GM12878 (cell line): ENCODE measurements at regions not wholly inside any gene's neighbourhood (a gene's known extent, or its start where the extent isn't known, plus 50 kb on each side); places are given as distances from the start of the nearest gene placed in this dataset.

Experiments used
- ATAC-seq: fragments of 200-7000 bp; cut with Tn5 transposase; 3 replicates; pipeline ENCODE4 v1.9.1; 2020; ENCODE audit warnings: mild to moderate bottlenecking, moderate library complexity
- BruUV-seq: library from RNA; stranded (reverse); fragments of 400-500 nt; replicated peaks from 2 replicates; lab custom pipeline; 2021; lab: Mats Ljungman, UMichigan
- CTCF ChIA-PET: fragments of 300-600 bp; sonication (Branson Sonifier 250); formaldehyde crosslinking; extraction: SDS; loops from one replicate; lab custom pipeline; 2021; ENCODE audit warnings: inconsistent platforms; lab: Yijun Ruan, JAX
- POLR2A ChIA-PET: fragments of 350-600 bp; formaldehyde crosslinking; extraction: SDS; loops from one replicate; lab custom pipeline; 2021; ENCODE audit warnings: inconsistent platforms; lab: Charles Lee
- RAD21 ChIA-PET: fragments of 300-600 bp; sonication (Branson Sonifier 250); formaldehyde crosslinking; loops from one replicate; lab custom pipeline; 2023; ENCODE audit warnings: antibody characterized with exemption; ENCODE audit not compliant: unreplicated experiment; lab: Charles Lee
- SMC1A ChIA-PET: fragments of 300-600 bp; sonication (Branson Sonifier 250); formaldehyde crosslinking; loops from one replicate; lab custom pipeline; 2023; ENCODE audit not compliant: unreplicated experiment, uncharacterized antibody; lab: Charles Lee
- DNase-seq: peaks from one replicate; pipeline ENCODE4 v3.0.0-alpha.2; 2011; ENCODE audit warnings: low read depth, low spot score
- FAIRE-seq: peaks from 3 replicates; lab custom pipeline; 2011; peaks lifted over from hg19 to GRCh38; lab: Jason Lieb, UNC
- H2AFZ ChIP-seq: 2 replicates; pipeline ENCODE4 v1.6.0; 2011; ENCODE audit warnings: low read depth, low read length, control low read depth; ENCODE audit not compliant: control insufficient read depth
- H3K27ac ChIP-seq: 2 replicates; pipeline ENCODE4 v1.5.1; 2011; ENCODE audit warnings: control low read depth; ENCODE audit not compliant: control insufficient read depth, insufficient read depth
- H3K27me3 ChIP-seq, 2 experiments: replicated peaks in 1 of 2; 2 replicates each; pipeline versions ENCODE4 v1.6.0 to v1.6.1; 2011; ENCODE audit warnings: low read length in 1 of 2; ENCODE audit not compliant: control insufficient read depth in 2 of 2, insufficient read depth in 2 of 2
- H3K36me3 ChIP-seq, 2 experiments: 2 replicates each; pipeline ENCODE4 v1.5.1; 2011; ENCODE audit warnings: low read length in 1 of 2; ENCODE audit not compliant: control insufficient read depth in 2 of 2, insufficient read depth in 2 of 2
- H3K4me1 ChIP-seq: 2 replicates; pipeline ENCODE4 v1.6.1; 2011; ENCODE audit warnings: mild to moderate bottlenecking, low read length, moderate library complexity, mixed read lengths; ENCODE audit not compliant: control insufficient read depth, insufficient read depth
- H3K4me2 ChIP-seq: 2 replicates; pipeline ENCODE4 v1.6.0; 2011; ENCODE audit warnings: control low read depth; ENCODE audit not compliant: control insufficient read depth, insufficient read depth
- H3K4me3 ChIP-seq: fragments of 200-600 bp; sonication (generic); 2 replicates; pipeline ENCODE4 v1.5.1; 2016
- H3K79me2 ChIP-seq: 2 replicates; pipeline ENCODE4 v1.6.0; 2011; ENCODE audit warnings: low read length; ENCODE audit not compliant: control insufficient read depth, insufficient read depth
- H3K9ac ChIP-seq: 2 replicates; pipeline ENCODE4 v1.8.0; 2011; ENCODE audit warnings: low read length, control low read depth, mixed read lengths; ENCODE audit not compliant: control insufficient read depth, insufficient read depth
- H3K9me3 ChIP-seq: replicated peaks from 3 replicates; pipeline ENCODE4 v1.5.1; 2011; ENCODE audit warnings: mild to moderate bottlenecking, low read length; ENCODE audit not compliant: control insufficient read depth, insufficient read depth
- H4K20me1 ChIP-seq: 2 replicates; pipeline ENCODE4 v1.6.0; 2011; ENCODE audit not compliant: control insufficient read depth, insufficient read depth
- ASH2L ChIP-seq: fragments of 300-600, 200-600 bp; sonication (generic); IDR thresholded peaks from 2 replicates; pipeline ENCODE4 v1.6.1; 2017; ENCODE audit warnings: low read depth, mild to moderate bottlenecking, borderline replicate concordance
- BACH1 ChIP-seq: fragments of 450-650 bp; IDR thresholded peaks from 2 replicates; pipeline ENCODE4 v1.6.1; 2017; ENCODE audit warnings: mild to moderate bottlenecking, borderline replicate concordance
- BMI1 ChIP-seq: fragments of 450-650 bp; IDR thresholded peaks from 2 replicates; pipeline ENCODE4 v1.6.1; 2016; ENCODE audit warnings: mild to moderate bottlenecking, moderate library complexity, borderline replicate concordance
- CHD1 ChIP-seq: IDR thresholded peaks from 2 replicates; pipeline ENCODE4 v1.6.1; 2012; ENCODE audit warnings: low read depth, low read length, improper control_type of control experiment
- E2F4 ChIP-seq: IDR thresholded peaks from 2 replicates; pipeline ENCODE4 v1.6.1; 2012; ENCODE audit warnings: low read depth, low read length, improper control_type of control experiment
- FOS ChIP-seq: IDR thresholded peaks from 3 replicates; pipeline ENCODE4 v1.6.1; 2011; ENCODE audit warnings: borderline replicate concordance; ENCODE audit not compliant: insufficient read length; ENCODE audit errors: extremely low read depth
- IRF5 ChIP-seq: fragments of 450-650 bp; IDR thresholded peaks from 2 replicates; pipeline ENCODE4 v1.6.1; 2017; ENCODE audit warnings: borderline replicate concordance
- JUND ChIP-seq: IDR thresholded peaks from 2 replicates; pipeline ENCODE4 v1.6.1; 2012; ENCODE audit warnings: low read depth, mild to moderate bottlenecking, low read length, improper control_type of control experiment, moderate library complexity
- KDM1A ChIP-seq: fragments of 200-600 bp; sonication (generic); IDR thresholded peaks from 2 replicates; pipeline ENCODE4 v1.6.1; 2016; ENCODE audit warnings: borderline replicate concordance
- NFYA ChIP-seq: IDR thresholded peaks from 2 replicates; pipeline ENCODE4 v1.6.1; 2011; ENCODE audit warnings: low read depth, mild to moderate bottlenecking, low read length, improper control_type of control experiment, borderline replicate concordance
- PAX5 ChIP-seq: IDR thresholded peaks from 2 replicates; pipeline ENCODE4 v1.6.1; 2011; ENCODE audit warnings: low read depth, low read length, borderline replicate concordance
- PBX3 ChIP-seq: IDR thresholded peaks from 2 replicates; pipeline ENCODE4 v1.6.1; 2011; ENCODE audit warnings: mild to moderate bottlenecking, low read depth, low read length, moderate library complexity; ENCODE audit not compliant: insufficient replicate concordance
- POU2F2 ChIP-seq: IDR thresholded peaks from 3 replicates; pipeline ENCODE4 v1.6.1; 2011; ENCODE audit warnings: low read depth, mild to moderate bottlenecking, low read length, borderline replicate concordance
- SMAD1 ChIP-seq: fragments of 450-650 bp; IDR thresholded peaks from 2 replicates; pipeline ENCODE4 v1.6.1; 2018; ENCODE audit warnings: mild to moderate bottlenecking, low read depth; ENCODE audit not compliant: partially characterized antibody
- TCF3 ChIP-seq: IDR thresholded peaks from 2 replicates; pipeline ENCODE4 v1.6.1; 2012; ENCODE audit warnings: low read depth, mild to moderate bottlenecking, low read length, borderline replicate concordance; ENCODE audit not compliant: insufficient read depth
- ZBTB4 ChIP-seq: fragments of 450-650 bp; formaldehyde crosslinking; IDR thresholded peaks from 2 replicates; pipeline ENCODE4 v1.4.0; 2022; ENCODE audit warnings: mild to moderate bottlenecking, moderate library complexity
- ZZZ3 ChIP-seq: IDR thresholded peaks from 2 replicates; pipeline ENCODE4 v1.6.1; 2011; ENCODE audit warnings: low read depth; ENCODE audit not compliant: control insufficient read depth, insufficient read length
- WGBS: methylation state at CpG from one replicate; pipeline ENCODE4 v1.1.6; 2016; ENCODE audit warnings: low lambda C conversion rate; ENCODE audit not compliant: insufficient replicate concordance, insufficient coverage; ENCODE audit errors: missing lambda C conversion rate; 5-methylcytosine and 5-hydroxymethylcytosine counted together
- in situ Hi-C: fragments of 300-500 bp; cut with MboI; formaldehyde crosslinking; loops from 9 replicates; pipeline ENCODE4 v1.14.3; 2018; ENCODE audit warnings: mixed read lengths
- intact Hi-C: fragments of 100-400 bp; cut with micrococcal nuclease; formaldehyde crosslinking; loops from one replicate; pipeline ENCODE4 v1.14.2; 2022; ENCODE audit not compliant: unreplicated experiment

GRCh38 chr2:107007927-107008326 lies 122.0 kb upstream of the ST6GAL2 start:
- POLR2A ChIA-PET: no interaction called here
- FAIRE-seq: no peak
- intact Hi-C loops: no loop called here
- RAD21 ChIA-PET: no interaction called here
- H3K36me3 ChIP-seq: no peaks in the 10 kb centered on the region
- H4K20me1 ChIP-seq: no peaks in the 10 kb centered on the region
- SMC1A ChIA-PET: no interaction called here
- no peaks in the 10 kb centered on the region for H3K27me3 ChIP-seq
- H2AFZ ChIP-seq: no peak overlapping the region
- H3K79me2 ChIP-seq: no peaks in the 10 kb centered on the region
- CTCF ChIA-PET: no interaction called here
- H3K4me3 ChIP-seq: no peak overlapping the region
- no peak for DNase-seq
- no peaks in the 10 kb centered on the region for H3K9me3 ChIP-seq
- TF ChIP-seq ZBTB4 (CRISPR knock-in tag) (no peak), PBX3 (no peak), SMAD1 (no peak), KDM1A (no peak), CHD1 (no peak), NFYA (no peak), E2F4 (no peak), BACH1 (no peak), PAX5 (no peak), ASH2L (no peak), JUND (no peak), FOS (no peak), IRF5 (no peak), TCF3 (no peak), POU2F2 (no peak), BMI1 (no peak), ZZZ3 (no peak)
- TF ChIP-seq, all 136 proteins: peak for 0
- Histone ChIP-seq H3K4me1 (no peaks in the 10 kb centered on the region), H3K4me2 (no peak overlapping the region), H3K9ac (no peak overlapping the region), H3K27ac (no peak overlapping the region)
- in situ Hi-C loops: no loop called here
- BruUV-seq: no TSS peak
- ATAC-seq: no peak
- 7% methylated on average over 3 of the region's 3 CpGs for WGBS
